IMR-90 (cell line): ENCODE measurements at regions not wholly inside any gene's neighbourhood (a gene's known extent, or its start where the extent isn't known, plus 50 kb on each side); places are given as distances from the start of the nearest gene placed in this dataset.

ENCODE experiments used
- BHLHE40 ChIP-seq: fragments of 150-350 bp; IDR thresholded peaks from 2 replicates; pipeline ENCODE4 v1.6.1; 2016; ENCODE audit warnings: mild to moderate bottlenecking, low read depth, low read length
- CEBPB ChIP-seq: IDR thresholded peaks from 2 replicates; pipeline ENCODE4 v1.6.1; 2012; ENCODE audit warnings: low read depth, low read length, improper control_type of control experiment
- CHD1 ChIP-seq: IDR thresholded peaks from 2 replicates; pipeline ENCODE4 v1.6.1; 2012; ENCODE audit warnings: low read depth, low read length, improper control_type of control experiment
- MXI1 ChIP-seq: IDR thresholded peaks from 2 replicates; pipeline ENCODE4 v1.6.1; 2012; ENCODE audit warnings: low read depth, mild to moderate bottlenecking, low read length, moderate library complexity, borderline replicate concordance
- POLR2A ChIP-seq: IDR thresholded peaks from 2 replicates; pipeline ENCODE4 v1.6.1; 2012; ENCODE audit warnings: mild to moderate bottlenecking, low read depth, low read length
- RCOR1 ChIP-seq: IDR thresholded peaks from 2 replicates; pipeline ENCODE4 v1.6.1; 2012; ENCODE audit warnings: mild to moderate bottlenecking, low read length, improper control_type of control experiment; ENCODE audit not compliant: insufficient replicate concordance
- RFX5 ChIP-seq: IDR thresholded peaks from 2 replicates; pipeline ENCODE4 v1.8.0; 2012; ENCODE audit warnings: low read depth, mild to moderate bottlenecking, low read length, moderate library complexity
- SMC3 ChIP-seq: fragments of 150-350 bp; IDR thresholded peaks from 2 replicates; pipeline ENCODE4 v1.6.1; 2016; ENCODE audit warnings: low read depth, mild to moderate bottlenecking, antibody characterized with exemption, low read length, moderate library complexity
- TF ChIP-seq, protein P1 (sequence below): conservative IDR thresholded peaks from 2 replicates; pipeline ENCODE4 v1.5.1; 2012; ENCODE audit warnings: mild to moderate bottlenecking, low read depth, low read length, improper control_type of control experiment
- TF ChIP-seq, protein P2 (sequence below): fragments of 150-350 bp; IDR thresholded peaks from 2 replicates; pipeline ENCODE4 v1.6.1; 2017; ENCODE audit warnings: mild to moderate bottlenecking, antibody characterized with exemption, low read length, low read depth
- TF ChIP-seq, protein P3 (sequence below): fragments of 150-350 bp; IDR thresholded peaks from 2 replicates; pipeline ENCODE4 v1.6.1; 2016; ENCODE audit warnings: low read depth, mild to moderate bottlenecking, low read length, moderate library complexity, borderline replicate concordance

- TF ChIP-seq, protein P1, sequence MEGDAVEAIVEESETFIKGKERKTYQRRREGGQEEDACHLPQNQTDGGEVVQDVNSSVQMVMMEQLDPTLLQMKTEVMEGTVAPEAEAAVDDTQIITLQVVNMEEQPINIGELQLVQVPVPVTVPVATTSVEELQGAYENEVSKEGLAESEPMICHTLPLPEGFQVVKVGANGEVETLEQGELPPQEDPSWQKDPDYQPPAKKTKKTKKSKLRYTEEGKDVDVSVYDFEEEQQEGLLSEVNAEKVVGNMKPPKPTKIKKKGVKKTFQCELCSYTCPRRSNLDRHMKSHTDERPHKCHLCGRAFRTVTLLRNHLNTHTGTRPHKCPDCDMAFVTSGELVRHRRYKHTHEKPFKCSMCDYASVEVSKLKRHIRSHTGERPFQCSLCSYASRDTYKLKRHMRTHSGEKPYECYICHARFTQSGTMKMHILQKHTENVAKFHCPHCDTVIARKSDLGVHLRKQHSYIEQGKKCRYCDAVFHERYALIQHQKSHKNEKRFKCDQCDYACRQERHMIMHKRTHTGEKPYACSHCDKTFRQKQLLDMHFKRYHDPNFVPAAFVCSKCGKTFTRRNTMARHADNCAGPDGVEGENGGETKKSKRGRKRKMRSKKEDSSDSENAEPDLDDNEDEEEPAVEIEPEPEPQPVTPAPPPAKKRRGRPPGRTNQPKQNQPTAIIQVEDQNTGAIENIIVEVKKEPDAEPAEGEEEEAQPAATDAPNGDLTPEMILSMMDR: no peak
- TF ChIP-seq SMC3: no peak
- TF ChIP-seq CEBPB: no peak
- TF ChIP-seq POLR2A: no peak
- no peak for TF ChIP-seq BHLHE40
- TF ChIP-seq, protein P2, sequence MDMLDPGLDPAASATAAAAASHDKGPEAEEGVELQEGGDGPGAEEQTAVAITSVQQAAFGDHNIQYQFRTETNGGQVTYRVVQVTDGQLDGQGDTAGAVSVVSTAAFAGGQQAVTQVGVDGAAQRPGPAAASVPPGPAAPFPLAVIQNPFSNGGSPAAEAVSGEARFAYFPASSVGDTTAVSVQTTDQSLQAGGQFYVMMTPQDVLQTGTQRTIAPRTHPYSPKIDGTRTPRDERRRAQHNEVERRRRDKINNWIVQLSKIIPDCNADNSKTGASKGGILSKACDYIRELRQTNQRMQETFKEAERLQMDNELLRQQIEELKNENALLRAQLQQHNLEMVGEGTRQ: no peak
- TF ChIP-seq RCOR1: no peak
- no peak for TF ChIP-seq CHD1
- TF ChIP-seq, protein P3, sequence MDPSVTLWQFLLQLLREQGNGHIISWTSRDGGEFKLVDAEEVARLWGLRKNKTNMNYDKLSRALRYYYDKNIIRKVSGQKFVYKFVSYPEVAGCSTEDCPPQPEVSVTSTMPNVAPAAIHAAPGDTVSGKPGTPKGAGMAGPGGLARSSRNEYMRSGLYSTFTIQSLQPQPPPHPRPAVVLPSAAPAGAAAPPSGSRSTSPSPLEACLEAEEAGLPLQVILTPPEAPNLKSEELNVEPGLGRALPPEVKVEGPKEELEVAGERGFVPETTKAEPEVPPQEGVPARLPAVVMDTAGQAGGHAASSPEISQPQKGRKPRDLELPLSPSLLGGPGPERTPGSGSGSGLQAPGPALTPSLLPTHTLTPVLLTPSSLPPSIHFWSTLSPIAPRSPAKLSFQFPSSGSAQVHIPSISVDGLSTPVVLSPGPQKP: no peak
- TF ChIP-seq MXI1: no peak
- no peak for TF ChIP-seq RFX5
Observed at GRCh38 chr2:192407692-192408091, 213.0 kb upstream of the TMEFF2 start.
